Fibroblast of mammary gland (primary cell): ENCODE measurements at regions not wholly inside any gene's neighbourhood (a gene's known extent, or its start where the extent isn't known, plus 50 kb on each side); places are given as distances from the start of the nearest gene placed in this dataset.
A peak's percentile ranks its signal among the peaks of the same experiment; 100 is the strongest.

Experiments used
- DNase-seq: peaks from one replicate; pipeline ENCODE4 v3.0.0-alpha.2; 2010; ENCODE audit warnings: low read depth
- H3K4me3 ChIP-seq: 2 replicates; pipeline ENCODE4 v1.5.1; 2011; ENCODE audit warnings: low read depth, mild to moderate bottlenecking, low read length, moderate library complexity; ENCODE audit not compliant: control insufficient read depth
- CTCF ChIP-seq: conservative IDR thresholded peaks from 2 replicates; pipeline ENCODE4 v1.5.1; 2011; ENCODE audit warnings: low read depth, low read length, inconsistent platforms; ENCODE audit not compliant: control insufficient read depth, insufficient read depth

GRCh38 chr4:145285928-145286327 is 105.5 kb upstream of the OTUD4 start:
- H3K4me3 ChIP-seq = no peak overlapping the region
- peak; percentile 81 for DNase-seq
- no peak for TF ChIP-seq CTCF

- no peak for DNase-seq
- TF ChIP-seq CTCF = no peak
- H3K4me3 ChIP-seq = no peak overlapping the region
These were observed 103.5 kb upstream of the OTUD4 start for GRCh38 chr4:145283909-145284308.

DNA sequence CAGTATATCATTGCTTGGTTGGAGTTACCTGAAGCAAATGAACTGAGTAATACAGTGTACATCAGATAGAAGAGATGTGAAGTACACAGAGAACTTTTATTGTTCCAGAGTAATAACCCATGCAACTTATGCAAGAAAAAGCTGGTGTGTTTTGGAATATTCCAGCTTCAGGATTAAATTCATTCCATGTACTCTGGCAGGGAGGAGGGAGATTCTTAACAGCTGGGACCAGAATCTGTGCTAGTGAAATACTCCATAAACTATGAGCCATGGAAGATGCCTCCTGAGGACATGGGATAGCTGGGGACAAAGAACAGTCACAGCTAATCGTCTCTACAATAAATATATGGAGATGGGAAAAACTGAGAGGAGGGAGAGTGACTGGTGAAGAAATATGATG is 101.6 kb upstream of the OTUD4 start:
- no peak for TF ChIP-seq CTCF
- no peak for DNase-seq
- no peak overlapping the region for H3K4me3 ChIP-seq

- TF ChIP-seq CTCF = no peak
- DNase-seq = no peak
- no peak overlapping the region for H3K4me3 ChIP-seq
These were observed 100.8 kb upstream of the OTUD4 start for GRCh38 chr4:145281224-145281623.

DNA sequence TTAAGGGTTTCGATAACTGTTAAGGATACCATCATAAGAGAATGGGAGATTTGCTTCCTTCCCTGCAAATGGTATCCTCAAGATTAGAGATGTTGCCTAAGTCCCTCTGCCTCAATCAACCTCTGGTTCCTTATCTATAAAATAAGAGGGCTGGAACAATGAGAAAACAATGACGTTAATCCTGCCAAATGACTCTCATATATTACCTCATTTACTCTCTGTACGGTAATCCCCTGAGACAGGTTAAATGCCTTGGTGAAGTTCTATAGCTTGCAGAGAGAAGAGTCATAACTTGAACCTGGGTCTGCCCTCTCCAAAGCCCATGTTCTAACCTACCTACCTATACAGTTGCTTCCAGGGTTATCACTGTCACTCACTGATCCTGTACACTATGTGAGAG is 100.2 kb upstream of the OTUD4 start:
- no peak for TF ChIP-seq CTCF
- DNase-seq = peak; percentile 26
- no peak overlapping the region for H3K4me3 ChIP-seq

DNA sequence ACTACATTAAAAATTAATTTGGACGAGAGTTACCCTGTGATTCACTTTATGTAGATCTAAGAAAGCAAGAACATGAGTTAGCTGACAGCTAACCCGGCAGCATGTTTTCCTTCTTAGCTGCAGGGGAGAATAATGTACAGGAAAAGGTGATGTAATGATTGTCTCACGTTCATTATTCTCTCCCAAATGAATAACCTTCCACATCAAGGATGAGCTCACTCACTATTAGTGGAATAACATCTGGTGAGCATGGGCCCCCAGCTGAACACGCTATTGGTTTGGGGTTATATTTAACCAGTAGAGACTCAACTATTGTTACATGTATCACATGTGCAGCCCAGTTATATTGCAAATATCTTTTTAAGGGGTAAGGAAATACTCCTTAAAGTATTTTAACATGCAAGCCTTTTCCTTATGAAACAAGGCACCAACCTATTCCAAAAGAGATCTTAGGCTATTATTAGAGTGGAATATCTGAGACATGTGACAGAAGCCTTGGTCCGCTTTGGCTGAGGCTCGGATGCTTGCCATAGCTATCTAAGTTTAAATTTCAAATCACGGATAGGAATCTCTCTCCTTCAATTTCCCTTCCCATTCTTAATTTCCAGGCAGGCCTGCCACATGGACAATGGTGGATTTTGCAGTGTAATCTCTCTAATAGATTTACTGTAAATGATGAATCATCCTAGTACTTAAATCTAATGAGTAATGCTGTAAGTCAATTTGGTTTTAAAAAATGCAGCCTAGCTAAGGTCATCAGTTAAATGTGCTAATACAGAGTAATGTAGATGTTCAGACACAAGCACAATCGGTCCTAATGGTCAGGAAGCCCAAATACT is 99.0 kb upstream of the OTUD4 start:
- DNase-seq = peak; percentile 94
- H3K4me3 ChIP-seq = no peak overlapping the region
- no peak for TF ChIP-seq CTCF
